ENCODE measurements at regions not wholly inside any gene's neighbourhood (a gene's known extent, or its start where the extent isn't known, plus 50 kb on each side); places are given as distances from the start of the nearest gene placed in this dataset.
A peak's percentile ranks its signal among the peaks of the same experiment; 100 is the strongest.

GRCh38 chr11:38219636-38220035 lies 1621.6 kb upstream of the RAG2 start:
- ATAC-seq (no peak), DNase-seq (no peak)
- Histone ChIP-seq H3K9me3 (peaks cover 0 to 44% of the 10 kb centered on the region in 2 donors), H3K27me3 (no peaks in the 10 kb centered on the region), H3K27ac (no peak overlapping the region), H3K36me3 (no peaks in the 10 kb centered on the region), H3K4me3 (no peak overlapping the region), H3K4me1 (no peaks in the 10 kb centered on the region)
- TF ChIP-seq CTCF (IDR thresholded peaks at IDR 0.05): no peak
- intact Hi-C loops (cut with DNase I): no loop called here

- no peak for TF ChIP-seq CTCF (IDR thresholded peaks at IDR 0.05)
- H3K36me3 ChIP-seq: no peaks in the 10 kb centered on the region
- peaks cover 0 to 2% of the 10 kb centered on the region in 2 donors for H3K9me3 ChIP-seq
- no peak for ATAC-seq
- DNase-seq: no peak
- intact Hi-C loops (cut with DNase I): no loop called here
- no peaks in the 10 kb centered on the region for H3K27me3 ChIP-seq
- H3K27ac ChIP-seq: no peak overlapping the region
- H3K4me3 ChIP-seq: no peak overlapping the region
- no peaks in the 10 kb centered on the region for H3K4me1 ChIP-seq
These were observed 1610.9 kb upstream of the RAG2 start for GRCh38 chr11:38208951-38209350.

GRCh38 chr11:38206663-38207062 lies 1608.6 kb upstream of the RAG2 start:
- H3K27ac ChIP-seq: no peak overlapping the region
- H3K9me3 ChIP-seq: peaks cover 0 to 2% of the 10 kb centered on the region in 2 donors
- DNase-seq (no peak), ATAC-seq (no peak)
- no peaks in the 10 kb centered on the region for H3K36me3 ChIP-seq
- intact Hi-C loops (cut with DNase I): no loop called here
- no peak for TF ChIP-seq CTCF (IDR thresholded peaks at IDR 0.05)
- H3K27me3 ChIP-seq: no peaks in the 10 kb centered on the region
- no peak overlapping the region for H3K4me3 ChIP-seq
- no peaks in the 10 kb centered on the region for H3K4me1 ChIP-seq

- DNase-seq (no peak), ATAC-seq (no peak)
- Histone ChIP-seq H3K27me3 (no peaks in the 10 kb centered on the region), H3K4me3 (no peak overlapping the region), H3K27ac (no peak overlapping the region), H3K9me3 (peaks cover 0 to 3% of the 10 kb centered on the region in 2 donors), H3K4me1 (no peaks in the 10 kb centered on the region), H3K36me3 (no peaks in the 10 kb centered on the region)
- intact Hi-C loops (cut with DNase I): no loop called here
- TF ChIP-seq CTCF (IDR thresholded peaks at IDR 0.05): no peak
These were observed 1593.1 kb upstream of the RAG2 start for GRCh38 chr11:38191101-38191500.

GRCh38 chr11:38182126-38182866 lies 1584.3 kb upstream of the RAG2 start:
- Histone ChIP-seq H3K36me3 (no peaks in the 10 kb centered on the region), H3K4me1 (no peaks in the 10 kb centered on the region), H3K9me3 (no peaks in the 10 kb centered on the region), H3K4me3 (no peak overlapping the region), H3K27me3 (no peaks in the 10 kb centered on the region), H3K27ac (no peak overlapping the region)
- ATAC-seq (no peak), DNase-seq (peak in 2 of 4 donors; percentile 60 to 61)
- intact Hi-C loops (cut with DNase I): no loop called here
- TF ChIP-seq CTCF (IDR thresholded peaks at IDR 0.05): no peak
